GM12872 (cell line): ENCODE measurements at regions not wholly inside any gene's neighbourhood (a gene's known extent, or its start where the extent isn't known, plus 50 kb on each side); places are given as distances from the start of the nearest gene placed in this dataset.

ENCODE experiments used
- TF ChIP-seq, protein P1 (sequence below): IDR thresholded peaks from 3 replicates; pipeline ENCODE4 v1.5.1; 2011; ENCODE audit warnings: low read depth, mild to moderate bottlenecking, low read length, moderate library complexity; ENCODE audit not compliant: insufficient read depth

DNA sequence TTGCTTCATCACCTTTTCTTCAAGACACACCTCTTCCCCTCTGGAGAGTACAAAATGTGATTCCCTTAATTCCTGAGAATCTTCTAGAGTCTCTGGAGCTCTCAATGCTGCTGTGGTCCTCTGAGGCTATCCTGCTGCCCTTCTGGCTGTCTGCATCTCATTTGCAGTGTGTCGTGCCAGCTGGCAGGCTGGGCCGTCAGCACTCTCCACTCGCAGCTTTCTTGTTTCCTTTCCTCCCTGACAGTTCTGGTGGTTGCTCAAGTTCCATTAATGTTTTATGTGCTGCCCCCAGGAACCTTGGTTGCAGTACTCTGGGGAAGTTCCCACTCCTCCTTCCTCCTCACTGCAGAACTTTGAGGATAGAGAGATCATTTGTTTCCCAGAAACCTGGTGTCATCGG, 210.8 kb upstream of the ROPN1 start:
- TF ChIP-seq, protein P1, sequence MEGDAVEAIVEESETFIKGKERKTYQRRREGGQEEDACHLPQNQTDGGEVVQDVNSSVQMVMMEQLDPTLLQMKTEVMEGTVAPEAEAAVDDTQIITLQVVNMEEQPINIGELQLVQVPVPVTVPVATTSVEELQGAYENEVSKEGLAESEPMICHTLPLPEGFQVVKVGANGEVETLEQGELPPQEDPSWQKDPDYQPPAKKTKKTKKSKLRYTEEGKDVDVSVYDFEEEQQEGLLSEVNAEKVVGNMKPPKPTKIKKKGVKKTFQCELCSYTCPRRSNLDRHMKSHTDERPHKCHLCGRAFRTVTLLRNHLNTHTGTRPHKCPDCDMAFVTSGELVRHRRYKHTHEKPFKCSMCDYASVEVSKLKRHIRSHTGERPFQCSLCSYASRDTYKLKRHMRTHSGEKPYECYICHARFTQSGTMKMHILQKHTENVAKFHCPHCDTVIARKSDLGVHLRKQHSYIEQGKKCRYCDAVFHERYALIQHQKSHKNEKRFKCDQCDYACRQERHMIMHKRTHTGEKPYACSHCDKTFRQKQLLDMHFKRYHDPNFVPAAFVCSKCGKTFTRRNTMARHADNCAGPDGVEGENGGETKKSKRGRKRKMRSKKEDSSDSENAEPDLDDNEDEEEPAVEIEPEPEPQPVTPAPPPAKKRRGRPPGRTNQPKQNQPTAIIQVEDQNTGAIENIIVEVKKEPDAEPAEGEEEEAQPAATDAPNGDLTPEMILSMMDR: no peak

DNA sequence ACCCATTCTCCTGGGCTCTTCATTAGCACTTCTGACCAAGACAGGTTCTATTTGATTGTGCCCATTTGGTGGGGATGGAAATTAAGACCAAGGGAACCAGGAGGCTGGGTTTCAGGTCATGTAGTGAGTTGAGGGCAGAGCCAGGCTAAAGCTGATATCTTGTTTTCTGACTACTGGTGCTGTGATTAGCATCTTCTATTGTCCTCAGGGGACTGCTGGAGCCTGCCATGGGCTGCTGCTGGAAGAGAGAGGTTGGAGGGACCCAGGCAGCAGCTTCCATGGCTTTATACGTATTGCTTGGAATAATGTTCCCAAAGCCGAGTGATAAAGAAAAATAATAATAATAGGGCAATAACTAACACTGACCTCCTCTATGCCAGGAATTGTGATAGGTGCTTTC, 211.4 kb upstream of the ROPN1 start:
- TF ChIP-seq, protein P1: no peak

DNA sequence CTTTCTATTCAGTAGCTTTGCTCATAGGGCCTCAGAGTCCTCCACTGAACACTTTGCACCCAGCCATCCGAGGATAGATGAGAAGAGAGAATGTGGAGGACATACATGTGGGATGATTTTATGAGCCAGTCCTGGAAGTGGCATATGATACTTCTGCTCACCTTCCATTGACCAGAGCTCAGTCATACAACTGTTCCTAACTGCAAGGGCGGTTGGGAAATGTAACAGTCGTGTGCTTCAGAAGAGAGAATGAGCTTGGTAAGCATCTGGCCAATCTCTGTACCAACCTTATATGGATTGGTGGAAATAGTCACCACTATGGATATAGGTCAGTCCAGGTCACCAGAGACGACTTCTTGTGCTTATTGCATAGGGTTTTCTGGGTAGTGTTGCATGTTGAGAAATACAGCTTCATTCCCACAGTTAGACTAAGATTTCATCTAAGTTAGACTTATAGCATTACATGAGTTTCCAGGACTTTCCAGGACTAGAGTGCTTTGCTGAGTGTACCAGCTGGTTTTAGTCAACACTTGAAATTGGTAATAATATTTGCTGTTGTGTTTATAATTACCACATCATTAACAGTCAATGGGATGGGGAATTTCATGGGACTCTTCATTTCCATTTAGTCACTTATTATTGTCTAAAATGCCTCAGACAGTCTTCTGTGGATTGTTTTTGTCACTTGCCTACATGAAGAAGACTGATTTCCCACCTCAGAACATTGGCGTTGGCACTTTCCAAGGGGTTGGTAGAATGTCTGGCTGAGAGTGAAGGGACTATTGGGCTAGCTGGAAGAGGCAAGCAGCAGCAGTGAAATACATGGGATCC, 214.5 kb upstream of the ROPN1 start:
- TF ChIP-seq, protein P1: no peak

DNA sequence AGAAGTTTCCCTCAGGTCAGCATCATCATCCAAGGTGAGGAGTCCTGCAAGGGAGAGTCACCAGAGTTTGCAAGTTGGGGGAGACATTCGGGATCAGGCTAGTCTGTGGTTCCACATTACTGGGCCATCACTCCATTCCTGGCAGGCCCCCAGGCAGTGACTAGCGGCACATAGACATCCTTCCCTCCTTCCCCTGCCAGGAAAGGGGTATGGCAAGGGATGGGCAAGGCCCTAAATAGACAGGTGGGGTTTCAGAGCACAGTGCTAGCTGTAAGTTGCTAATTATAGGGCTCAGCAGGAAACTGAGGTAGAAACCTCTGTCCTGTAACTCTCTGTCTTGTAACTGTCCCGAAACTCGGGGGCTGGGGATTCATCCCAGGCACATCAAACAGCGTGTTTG, 215.2 kb upstream of the ROPN1 start:
- TF ChIP-seq, protein P1: no peak

DNA sequence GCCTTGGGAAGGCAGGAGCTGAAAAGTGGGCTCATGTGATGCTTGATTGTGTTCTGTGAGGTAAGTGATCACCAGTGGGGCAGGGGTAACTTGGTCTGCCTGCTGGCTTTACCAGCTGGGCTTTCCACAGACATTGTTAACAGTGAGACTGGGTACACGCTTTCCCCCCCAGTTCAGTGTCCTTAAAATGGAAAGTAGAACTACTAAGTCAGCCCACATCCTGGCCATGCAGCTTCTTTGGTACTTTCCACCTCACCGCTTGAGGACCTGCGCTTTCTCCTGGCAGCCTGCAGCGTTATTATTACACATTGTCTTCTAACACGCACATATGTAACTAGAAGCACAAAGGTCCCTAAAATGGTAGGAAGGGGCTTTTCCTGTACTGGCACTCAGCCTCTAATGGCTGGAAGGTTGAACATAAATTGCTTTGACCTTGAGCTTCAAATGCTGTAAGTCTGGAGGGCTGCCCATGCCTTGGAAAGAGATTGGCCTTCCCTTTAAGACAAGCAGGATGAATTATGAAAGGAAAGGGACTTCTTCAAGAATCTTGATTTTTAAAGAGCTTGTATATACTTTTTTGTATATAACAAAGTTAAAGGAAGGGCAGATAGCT, 216.1 kb upstream of the ROPN1 start:
- TF ChIP-seq, protein P1: no peak

DNA sequence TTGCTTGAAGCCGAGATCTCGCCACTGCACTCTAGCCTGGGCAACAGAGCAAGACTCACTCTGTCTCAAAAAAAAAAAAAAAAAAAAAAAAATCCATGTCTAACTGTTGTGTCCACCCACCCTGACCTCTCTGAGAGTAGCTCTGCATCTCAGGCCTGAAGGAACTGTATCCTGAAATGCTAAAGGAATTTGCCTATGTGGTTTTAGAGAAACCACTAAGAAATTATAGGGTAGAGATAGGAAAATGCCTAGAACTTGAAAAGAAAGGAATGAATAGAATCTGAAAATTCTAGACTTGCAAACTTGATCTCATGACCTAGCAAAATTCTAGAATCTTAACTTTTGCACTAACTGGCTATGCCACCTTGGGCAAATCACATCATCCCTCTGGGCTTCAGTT, 217.5 kb upstream of the ROPN1 start:
- TF ChIP-seq, protein P1: no peak

DNA sequence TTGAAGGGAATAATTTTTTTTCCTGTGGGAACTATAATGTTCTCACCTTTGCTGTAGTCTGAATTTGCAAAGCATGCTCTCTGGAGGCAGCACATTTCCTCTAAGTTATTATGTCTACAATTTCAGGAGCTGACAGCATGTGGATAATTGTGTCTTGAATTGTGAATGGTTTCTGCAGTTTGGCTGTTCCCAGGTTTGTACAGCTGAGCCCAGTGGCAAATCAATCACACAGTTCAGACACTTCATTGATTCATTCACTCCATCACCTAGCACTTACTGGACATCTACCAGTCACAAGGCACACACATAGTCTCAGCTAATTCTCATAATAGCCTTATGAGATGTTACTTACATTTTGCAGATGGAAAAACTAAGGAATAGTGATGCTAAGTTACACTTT, 219.0 kb upstream of the ROPN1 start:
- TF ChIP-seq, protein P1: no peak
